Stimulated activated naive CD8-positive, alpha-beta T cell treated with anti-CD3 and anti-CD28 coated beads, Interleukin-15, amount 100 ng/mL, for 72 hours (primary cell): ENCODE measurements at regions not wholly inside any gene's neighbourhood (a gene's known extent, or its start where the extent isn't known, plus 50 kb on each side); places are given as distances from the start of the nearest gene placed in this dataset.

Source experiments
- ATAC-seq: fragments of 150-1000 bp; cut with Tn5 transposase; 2 replicates; pipeline ENCODE4 v1.10.0; 2021; ENCODE audit warnings: mild to moderate bottlenecking, moderate library complexity
- DNase-seq, 2 donors: peaks; one replicate each; pipeline ENCODE4 v3.0.0; 2021 to 2022
- H3K27ac Mint-ChIP-seq, 2 donors: one replicate each; pipeline ENCODE4 v1.8.0; 2022; ENCODE audit warnings: mild to moderate bottlenecking in 2 of 2, mixed read lengths in 2 of 2, moderate library complexity in 2 of 2
- H3K27me3 Mint-ChIP-seq: one replicate; pipeline ENCODE4 v1.8.0; 2022; ENCODE audit warnings: mixed read lengths
- H3K4me1 Mint-ChIP-seq: one replicate; pipeline ENCODE4 v1.8.0; 2022; ENCODE audit warnings: mild to moderate bottlenecking, mixed read lengths
- H3K4me3 Mint-ChIP-seq, 2 donors: one replicate each; pipeline ENCODE4 v1.8.0; 2022; ENCODE audit warnings: mild to moderate bottlenecking in 2 of 2, mixed read lengths in 2 of 2, moderate library complexity in 1 of 2
- H3K9me3 Mint-ChIP-seq, 2 donors: one replicate each; pipeline ENCODE4 v1.8.0; 2022; ENCODE audit warnings: mixed read lengths in 2 of 2

DNA sequence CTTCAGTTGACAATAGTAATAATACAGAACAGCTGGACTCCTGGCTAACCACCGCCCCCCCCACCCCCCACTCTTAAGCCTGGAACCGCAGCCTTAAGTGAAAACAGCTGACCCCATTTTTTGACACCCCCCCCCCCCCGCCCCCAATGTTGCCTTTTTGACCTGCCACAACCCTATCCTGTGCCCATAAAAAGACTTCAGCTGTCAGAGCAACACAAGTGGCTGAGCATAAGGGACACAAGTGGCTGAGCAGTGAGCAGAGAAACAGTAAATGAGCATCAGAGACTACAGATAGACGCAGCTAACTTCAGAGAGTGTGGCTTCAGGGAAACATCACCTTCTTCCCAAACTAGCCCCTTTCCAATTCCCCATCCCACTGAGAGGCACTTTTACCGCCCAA, 1493.8 kb downstream of the LRRC4C start:
- Mint-ChIP-seq H3K9me3 (peaks cover 0 to 35% of the 10 kb centered on the region in 2 donors), H3K4me1 (no peaks in the 10 kb centered on the region), H3K27me3 (no peaks in the 10 kb centered on the region), H3K4me3 (no peak overlapping the region), H3K27ac (no peak overlapping the region)
- ATAC-seq (no peak), DNase-seq (no peak)

- H3K4me1 Mint-ChIP-seq = no peaks in the 10 kb centered on the region
- H3K27ac Mint-ChIP-seq = no peak overlapping the region
- peaks cover 0 to 7% of the 10 kb centered on the region in 2 donors for H3K9me3 Mint-ChIP-seq
- H3K4me3 Mint-ChIP-seq = no peak overlapping the region
- H3K27me3 Mint-ChIP-seq = no peaks in the 10 kb centered on the region
- DNase-seq (no peak), ATAC-seq (no peak)
Observed at GRCh38 chr11:39960206-39960605, 1499.2 kb downstream of the LRRC4C start.

GRCh38 chr11:39932966-39933365, 1526.5 kb downstream of the LRRC4C start:
- Mint-ChIP-seq H3K27me3 (no peaks in the 10 kb centered on the region), H3K27ac (no peak overlapping the region), H3K4me3 (no peak overlapping the region), H3K4me1 (no peaks in the 10 kb centered on the region), H3K9me3 (peaks cover 17 to 19% of the 10 kb centered on the region in 2 donors)
- DNase-seq = no peak
- ATAC-seq = no peak

GRCh38 chr11:39917256-39917655, 1542.2 kb downstream of the LRRC4C start:
- DNase-seq (no peak), ATAC-seq (no peak)
- no peaks in the 10 kb centered on the region for H3K27me3 Mint-ChIP-seq
- H3K27ac Mint-ChIP-seq = no peak overlapping the region
- no peaks in the 10 kb centered on the region for H3K4me1 Mint-ChIP-seq
- H3K9me3 Mint-ChIP-seq = peaks cover 15 to 20% of the 10 kb centered on the region in 2 donors
- no peak overlapping the region for H3K4me3 Mint-ChIP-seq

- ATAC-seq (no peak), DNase-seq (no peak)
- Mint-ChIP-seq H3K27me3 (no peaks in the 10 kb centered on the region), H3K27ac (no peak overlapping the region), H3K4me1 (no peaks in the 10 kb centered on the region), H3K9me3 (peaks cover 10 to 15% of the 10 kb centered on the region in 2 donors), H3K4me3 (no peak overlapping the region)
Observed at GRCh38 chr11:39910087-39910486, 1549.4 kb downstream of the LRRC4C start.

DNA sequence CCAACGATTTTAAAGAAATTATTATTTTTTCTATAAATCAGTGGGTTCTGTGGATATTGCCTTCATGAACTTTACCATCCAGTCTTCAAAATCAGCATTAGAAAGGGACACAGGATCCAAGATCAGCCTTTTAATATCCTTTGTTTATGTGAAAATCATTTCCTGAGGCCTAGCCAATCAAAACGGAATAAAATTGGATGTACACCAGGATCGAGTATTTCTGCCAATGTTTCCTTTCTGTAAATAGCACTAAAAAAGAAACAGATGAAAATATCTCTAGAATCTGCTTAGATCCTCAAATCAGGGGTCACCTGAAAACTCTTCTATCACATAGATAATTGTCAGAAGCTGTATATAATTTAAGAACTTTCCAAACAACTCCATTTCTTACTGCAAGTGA, 1598.5 kb downstream of the LRRC4C start:
- H3K4me3 Mint-ChIP-seq = no peak overlapping the region
- no peaks in the 10 kb centered on the region for H3K4me1 Mint-ChIP-seq
- DNase-seq (no peak), ATAC-seq (no peak)
- no peaks in the 10 kb centered on the region for H3K27me3 Mint-ChIP-seq
- no peak overlapping the region for H3K27ac Mint-ChIP-seq
- peaks cover 2 to 17% of the 10 kb centered on the region in 2 donors for H3K9me3 Mint-ChIP-seq

GRCh38 chr11:39817241-39817640, 1642.2 kb downstream of the LRRC4C start:
- DNase-seq (no peak), ATAC-seq (no peak)
- no peak overlapping the region for H3K27ac Mint-ChIP-seq

DNA sequence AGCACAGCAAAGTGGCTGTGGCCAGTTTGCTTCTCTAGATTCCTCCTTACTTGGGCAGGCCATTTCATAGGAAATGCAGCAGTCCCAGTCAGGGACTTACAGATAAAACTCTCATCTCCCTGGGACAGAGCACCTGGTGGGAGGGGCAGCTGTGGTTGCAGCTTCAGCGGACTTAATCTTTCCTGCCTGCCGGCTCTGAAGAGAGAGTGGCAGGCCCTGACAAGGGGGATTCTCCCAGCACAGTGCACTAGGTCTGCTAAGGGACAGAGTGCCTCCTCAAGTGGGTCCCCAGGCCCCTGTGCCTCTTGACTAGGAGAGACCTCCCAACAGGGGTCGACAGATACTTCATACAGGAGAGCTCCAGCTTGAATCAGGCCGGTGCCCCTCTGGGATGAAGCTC, 1649.1 kb downstream of the LRRC4C start:
- no peak for ATAC-seq
- no peaks in the 10 kb centered on the region for H3K27me3 Mint-ChIP-seq
- H3K9me3 Mint-ChIP-seq = peaks cover 32 to 45% of the 10 kb centered on the region in 2 donors
- H3K27ac Mint-ChIP-seq = no peak overlapping the region
- no peaks in the 10 kb centered on the region for H3K4me1 Mint-ChIP-seq
- no peak for DNase-seq
- H3K4me3 Mint-ChIP-seq = no peak overlapping the region

More at GRCh38 chr11:39817241-39817640, 1642.2 kb downstream of the LRRC4C start:
- H3K4me3 Mint-ChIP-seq = no peak overlapping the region
- no peaks in the 10 kb centered on the region for H3K27me3 Mint-ChIP-seq
- no peaks in the 10 kb centered on the region for H3K4me1 Mint-ChIP-seq
- peaks cover 42 to 51% of the 10 kb centered on the region in 2 donors for H3K9me3 Mint-ChIP-seq

GRCh38 chr11:39809833-39810232, 1649.6 kb downstream of the LRRC4C start:
- Mint-ChIP-seq H3K27me3 (no peaks in the 10 kb centered on the region), H3K9me3 (peaks cover 27 to 40% of the 10 kb centered on the region in 2 donors)
- no peak for ATAC-seq

GRCh38 chr11:39807904-39808303, 1651.5 kb downstream of the LRRC4C start:
- Mint-ChIP-seq H3K9me3 (peaks cover 23 to 33% of the 10 kb centered on the region in 2 donors), H3K4me1 (no peaks in the 10 kb centered on the region), H3K27me3 (no peaks in the 10 kb centered on the region), H3K27ac (no peak overlapping the region), H3K4me3 (no peak overlapping the region)
- ATAC-seq (no peak), DNase-seq (no peak)

More at GRCh38 chr11:39809833-39810232, 1649.6 kb downstream of the LRRC4C start:
- Mint-ChIP-seq H3K27ac (no peak overlapping the region), H3K4me1 (no peaks in the 10 kb centered on the region), H3K4me3 (no peak overlapping the region)
- DNase-seq = no peak

DNA sequence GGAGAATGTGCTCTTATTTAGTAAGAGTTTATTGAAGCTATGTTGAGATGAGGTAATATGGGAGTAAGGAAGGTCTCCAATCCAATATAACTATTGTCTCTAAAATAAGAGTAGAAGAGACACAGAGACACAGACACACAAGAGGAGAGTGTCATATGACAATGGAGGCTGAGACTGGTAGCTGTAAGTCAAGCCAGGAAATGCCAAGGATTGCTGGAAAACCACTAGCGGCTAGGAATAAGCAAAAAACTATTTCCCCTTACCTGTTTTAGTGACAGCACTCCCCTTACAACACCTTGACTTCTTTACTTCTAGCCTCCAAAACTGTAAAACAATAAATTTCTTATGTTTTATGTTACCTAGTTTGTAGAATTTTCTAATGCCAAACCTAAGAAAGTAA, 1652.8 kb downstream of the LRRC4C start:
- Mint-ChIP-seq H3K4me1 (no peaks in the 10 kb centered on the region), H3K4me3 (no peak overlapping the region), H3K27me3 (no peaks in the 10 kb centered on the region), H3K27ac (no peak overlapping the region), H3K9me3 (peaks cover 17 to 20% of the 10 kb centered on the region in 2 donors)
- DNase-seq = no peak
- ATAC-seq = no peak

DNA sequence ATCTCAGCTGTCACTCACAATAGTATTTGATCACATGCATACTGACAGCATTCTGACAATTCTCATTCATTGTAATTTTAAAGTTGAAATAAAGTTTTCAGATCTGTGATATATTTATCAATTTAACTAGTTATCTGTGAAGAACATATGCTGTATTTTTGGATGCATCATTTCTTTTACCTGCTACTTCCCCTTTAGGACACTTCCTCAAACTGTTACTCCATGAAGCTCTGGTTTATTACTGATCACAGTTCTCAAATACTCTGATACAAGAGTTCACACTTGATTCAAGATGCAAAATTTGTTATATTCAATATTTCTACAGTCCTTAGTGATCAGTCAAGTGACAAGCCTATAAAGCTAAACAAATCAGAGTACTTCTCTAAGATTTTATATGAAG, 1655.2 kb downstream of the LRRC4C start:
- no peak overlapping the region for H3K4me3 Mint-ChIP-seq
- no peak overlapping the region for H3K27ac Mint-ChIP-seq
- peaks cover 11 to 14% of the 10 kb centered on the region in 2 donors for H3K9me3 Mint-ChIP-seq
- H3K4me1 Mint-ChIP-seq = no peaks in the 10 kb centered on the region
- DNase-seq (no peak), ATAC-seq (no peak)
- H3K27me3 Mint-ChIP-seq = no peaks in the 10 kb centered on the region

GRCh38 chr11:39786682-39787081, 1672.8 kb downstream of the LRRC4C start:
- no peak overlapping the region for H3K27ac Mint-ChIP-seq
- no peak overlapping the region for H3K4me3 Mint-ChIP-seq
- ATAC-seq (no peak), DNase-seq (no peak)
- H3K27me3 Mint-ChIP-seq = no peaks in the 10 kb centered on the region
- H3K4me1 Mint-ChIP-seq = no peaks in the 10 kb centered on the region
- peaks cover 0 to 14% of the 10 kb centered on the region in 2 donors for H3K9me3 Mint-ChIP-seq

- Mint-ChIP-seq H3K27me3 (no peaks in the 10 kb centered on the region), H3K9me3 (peaks cover 0 to 14% of the 10 kb centered on the region in 2 donors), H3K27ac (no peak overlapping the region), H3K4me3 (no peak overlapping the region), H3K4me1 (no peaks in the 10 kb centered on the region)
- DNase-seq (no peak), ATAC-seq (no peak)
Observed at GRCh38 chr11:39786281-39786680, 1673.2 kb downstream of the LRRC4C start.

DNA sequence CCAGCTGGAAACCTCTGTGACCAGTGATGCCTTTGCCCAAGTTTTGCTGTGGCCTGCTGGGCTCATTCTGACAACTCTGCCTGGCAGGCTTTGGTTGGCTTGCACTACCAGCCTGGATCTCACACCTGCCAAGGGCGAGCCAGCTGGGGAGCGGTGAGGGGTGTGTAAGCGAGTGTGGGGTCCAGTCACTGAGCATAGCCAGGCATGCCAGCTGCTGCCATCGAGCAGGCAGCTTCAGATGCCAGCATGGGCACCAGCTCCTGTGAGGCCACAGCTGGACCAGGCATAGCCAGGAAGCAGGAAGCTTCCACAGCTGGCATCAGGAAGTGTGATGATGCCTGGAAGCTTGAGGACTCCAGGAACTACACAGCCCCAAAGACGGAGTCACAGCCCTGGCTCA, 1674.6 kb downstream of the LRRC4C start:
- no peak for ATAC-seq

DNA sequence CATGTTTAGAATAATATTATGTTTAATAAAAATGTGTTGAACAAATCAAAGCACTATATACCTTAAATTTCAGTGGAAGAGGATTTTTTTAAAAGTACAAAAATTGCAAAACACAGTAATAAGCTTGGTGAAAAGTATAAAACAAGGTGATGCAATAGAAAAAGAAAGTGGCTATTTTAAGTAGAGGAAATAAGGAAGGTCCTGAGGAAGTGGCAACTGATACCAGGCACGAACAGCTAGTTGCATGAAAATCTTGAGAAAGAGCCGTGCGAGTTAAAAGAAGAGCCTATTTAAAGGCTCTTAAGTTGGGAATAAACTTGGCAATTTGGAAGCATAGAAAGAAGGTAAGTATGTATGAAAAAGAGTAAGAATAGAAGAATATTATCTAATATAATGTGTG, 1679.3 kb downstream of the LRRC4C start:
- Mint-ChIP-seq H3K4me1 (no peaks in the 10 kb centered on the region), H3K27me3 (no peaks in the 10 kb centered on the region), H3K4me3 (no peak overlapping the region), H3K27ac (no peak overlapping the region), H3K9me3 (peaks cover 0 to 9% of the 10 kb centered on the region in 2 donors)
- no peak for DNase-seq
- ATAC-seq = no peak

More for the DNA sequence above, 1674.6 kb downstream of the LRRC4C start:
- H3K4me3 Mint-ChIP-seq = no peak overlapping the region
- no peaks in the 10 kb centered on the region for H3K27me3 Mint-ChIP-seq
- no peaks in the 10 kb centered on the region for H3K4me1 Mint-ChIP-seq
- no peak overlapping the region for H3K27ac Mint-ChIP-seq
- H3K9me3 Mint-ChIP-seq = peaks cover 0 to 9% of the 10 kb centered on the region in 2 donors
- DNase-seq = no peak

DNA sequence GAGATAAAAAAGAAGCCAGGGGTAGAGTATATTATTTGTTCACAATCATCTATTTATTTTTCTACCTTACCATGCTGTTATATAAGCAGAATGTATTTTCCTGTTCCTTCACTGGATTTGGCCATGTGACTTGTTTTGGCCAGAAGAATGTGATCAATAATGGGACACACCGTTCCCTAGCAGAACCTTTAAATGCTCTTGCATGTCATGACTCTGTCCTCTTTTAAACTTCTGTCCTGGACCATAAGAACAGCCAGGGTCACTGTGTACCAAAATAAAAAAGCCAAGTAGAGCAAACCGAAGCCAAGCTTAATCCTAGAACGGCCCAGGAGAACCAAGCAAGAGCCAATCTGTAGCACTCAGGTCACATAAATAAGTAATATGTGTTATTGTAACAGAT, 1682.4 kb downstream of the LRRC4C start:
- ATAC-seq (no peak), DNase-seq (no peak)
- Mint-ChIP-seq H3K4me3 (no peak overlapping the region), H3K9me3 (peaks cover 5 to 8% of the 10 kb centered on the region in 2 donors), H3K27me3 (no peaks in the 10 kb centered on the region), H3K27ac (no peak overlapping the region), H3K4me1 (no peaks in the 10 kb centered on the region)
